Stomach (tissue), 8 donors: ENCODE measurements at regions not wholly inside any gene's neighbourhood (a gene's known extent, or its start where the extent isn't known, plus 50 kb on each side); places are given as distances from the start of the nearest gene placed in this dataset.

Experiments used
- DNase-seq, 2 donors: peaks; one replicate each; pipeline versions ENCODE4 v3.0.0 to v3.0.0-alpha.2; 2013 to 2019
- H3K27ac ChIP-seq, 5 donors: fragments of 200-600 bp in 4 of 5; sonication (generic) in 4 of 5; one replicate each; pipeline ENCODE4 v1.5.1; 2013 to 2019; ENCODE audit warnings: mild to moderate bottlenecking in 1 of 5, moderate library complexity in 1 of 5
- H3K27me3 ChIP-seq, 3 donors: fragments of 200-600 bp; sonication (generic); one replicate each; pipeline ENCODE4 v1.5.1; 2017 to 2019; ENCODE audit warnings: mixed run types in 1 of 3
- H3K36me3 ChIP-seq, 4 donors: fragments of 200-600 bp; sonication (generic); 1 replicate in 3 of 4; 2 replicates in 1 of 4; pipeline ENCODE4 v1.5.1; 2016 to 2019
- H3K4me1 ChIP-seq, 4 donors: fragments of 200-600 bp; sonication (generic); one replicate each; pipeline ENCODE4 v1.5.1; 2016 to 2019
- H3K4me3 ChIP-seq, 4 donors: fragments of 200-600 bp; sonication (generic) in 3 of 4; one replicate each; pipeline ENCODE4 v1.5.1; 2016 to 2019; ENCODE audit warnings: mild to moderate bottlenecking in 1 of 4
- H3K9me3 ChIP-seq, 4 donors: fragments of 200-600 bp; sonication (generic); one replicate each; pipeline ENCODE4 v1.5.1; 2016 to 2019
- EP300 ChIP-seq: sonication (generic); formaldehyde crosslinking; IDR thresholded peaks from one replicate; pipeline ENCODE4 v1.6.1; 2017; ENCODE audit warnings: antibody characterized with exemption
- POLR2A ChIP-seq, 4 donors: fragments of 450-650 bp; IDR thresholded peaks; one replicate each; pipeline ENCODE4 v1.6.1; 2016; ENCODE audit warnings: antibody characterized with exemption in 4 of 4, control low read depth in 2 of 4, mild to moderate bottlenecking in 1 of 4, moderate library complexity in 1 of 4
- POLR2AphosphoS5 ChIP-seq, 3 donors: sonication (generic); formaldehyde crosslinking; IDR thresholded peaks; one replicate each; pipeline ENCODE4 v1.6.1; 2016; ENCODE audit warnings: antibody characterized with exemption in 3 of 3
- WGBS, 5 donors: extraction: QIAGEN DNeasy Blood & Tissue Kit in 3 of 5; methylation state at CpG; one replicate each; pipeline versions ENCODE4 v1.1.5 to v1.1.7; 2013 to 2018; 5-methylcytosine and 5-hydroxymethylcytosine counted together
- intact Hi-C: fragments of 100-400 bp; cut with DNase I; formaldehyde crosslinking; loops from one replicate; pipeline ENCODE4 v1.15.1; 2023; ENCODE audit warnings: low total_unique reads
- TF ChIP-seq, protein P1 (sequence below), 7 experiments: fragments of 450-650 bp in 4 of 7; fragments of 200-600 bp in 3 of 7; sonication (generic) in 3 of 7; IDR thresholded peaks; one replicate each; pipeline ENCODE4 v1.5.1; 2016 to 2019; ENCODE audit warnings: antibody characterized with exemption in 7 of 7, control low read depth in 2 of 7, mild to moderate bottlenecking in 1 of 7
- donor health status: healthy with polysubstance abuse.
- donor health status: Bipolar disorder and iron deficiency.
- donor health status: healthy.

DNA sequence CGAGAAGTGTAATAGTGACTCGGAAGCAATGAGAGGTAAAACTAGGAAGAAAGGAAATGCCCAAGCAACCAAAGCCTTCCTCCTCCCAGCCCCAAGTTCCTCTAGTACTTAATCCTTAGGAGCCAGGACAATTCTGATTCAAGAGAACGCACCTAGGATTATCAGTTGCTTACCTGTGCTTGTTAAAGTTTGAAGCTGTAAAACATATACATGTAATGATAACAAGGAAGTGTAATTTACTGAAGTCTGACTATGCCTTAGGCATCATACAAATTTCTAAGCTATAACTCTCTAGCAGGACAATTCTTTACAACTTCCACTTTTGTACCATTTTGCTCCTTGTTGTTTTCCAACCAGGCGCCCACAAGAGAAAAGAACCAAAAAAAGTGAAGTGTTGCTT, 92.8 kb upstream of the OSBPL8 start:
- Histone ChIP-seq H3K27ac (no peak overlapping the region), H3K4me3 (no peak overlapping the region), H3K9me3 (peaks cover 0 to under 1% (median under 1%) of the 10 kb centered on the region in 4 donors), H3K4me1 (no peaks in the 10 kb centered on the region), H3K27me3 (no peaks in the 10 kb centered on the region), H3K36me3 (no peaks in the 10 kb centered on the region)
- intact Hi-C loops, result no loop called here
- DNase-seq, result no peak
- no peak for TF ChIP-seq EP300
- no peak for TF ChIP-seq POLR2AphosphoS5 (IDR thresholded peaks at IDR 0.05)
- TF ChIP-seq, protein P1, sequence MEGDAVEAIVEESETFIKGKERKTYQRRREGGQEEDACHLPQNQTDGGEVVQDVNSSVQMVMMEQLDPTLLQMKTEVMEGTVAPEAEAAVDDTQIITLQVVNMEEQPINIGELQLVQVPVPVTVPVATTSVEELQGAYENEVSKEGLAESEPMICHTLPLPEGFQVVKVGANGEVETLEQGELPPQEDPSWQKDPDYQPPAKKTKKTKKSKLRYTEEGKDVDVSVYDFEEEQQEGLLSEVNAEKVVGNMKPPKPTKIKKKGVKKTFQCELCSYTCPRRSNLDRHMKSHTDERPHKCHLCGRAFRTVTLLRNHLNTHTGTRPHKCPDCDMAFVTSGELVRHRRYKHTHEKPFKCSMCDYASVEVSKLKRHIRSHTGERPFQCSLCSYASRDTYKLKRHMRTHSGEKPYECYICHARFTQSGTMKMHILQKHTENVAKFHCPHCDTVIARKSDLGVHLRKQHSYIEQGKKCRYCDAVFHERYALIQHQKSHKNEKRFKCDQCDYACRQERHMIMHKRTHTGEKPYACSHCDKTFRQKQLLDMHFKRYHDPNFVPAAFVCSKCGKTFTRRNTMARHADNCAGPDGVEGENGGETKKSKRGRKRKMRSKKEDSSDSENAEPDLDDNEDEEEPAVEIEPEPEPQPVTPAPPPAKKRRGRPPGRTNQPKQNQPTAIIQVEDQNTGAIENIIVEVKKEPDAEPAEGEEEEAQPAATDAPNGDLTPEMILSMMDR (IDR thresholded peaks at IDR 0.05), result no peak
- TF ChIP-seq POLR2A (IDR thresholded peaks at IDR 0.05), result no peak
- WGBS, 5 donors, result 63 to 80% (median 74%) methylated on average over 4 of the region's 4 CpGs

DNA sequence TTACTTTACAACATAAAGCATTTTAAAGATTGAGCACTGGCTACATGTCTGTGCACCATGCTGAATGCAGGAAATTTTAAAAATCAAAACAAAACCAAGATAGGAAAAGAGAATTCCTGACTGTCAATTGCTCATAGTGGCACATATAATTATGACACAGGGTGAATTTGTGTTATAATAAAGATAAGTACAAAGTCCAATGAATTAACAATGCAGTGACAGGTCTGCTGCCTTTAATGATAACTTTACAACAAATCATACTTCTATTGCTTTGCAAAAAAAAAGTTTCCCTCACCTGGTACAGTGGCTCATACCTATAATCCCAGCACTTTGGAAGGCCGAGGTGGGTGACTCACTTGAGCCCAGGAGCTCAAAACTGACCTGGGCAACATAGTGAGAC, 93.8 kb upstream of the OSBPL8 start:
- no peaks in the 10 kb centered on the region for H3K4me1 ChIP-seq
- intact Hi-C loops, result no loop called here
- peaks cover 0 to 7% (median 3%) of the 10 kb centered on the region in 4 donors for H3K9me3 ChIP-seq
- no peaks in the 10 kb centered on the region for H3K36me3 ChIP-seq
- H3K4me3 ChIP-seq, result no peak overlapping the region
- TF ChIP-seq EP300 (no peak), POLR2A (IDR thresholded peaks at IDR 0.05) (no peak), POLR2AphosphoS5 (IDR thresholded peaks at IDR 0.05) (no peak)
- TF ChIP-seq, protein P1 (IDR thresholded peaks at IDR 0.05), result no peak
- DNase-seq, result no peak
- no peaks in the 10 kb centered on the region for H3K27me3 ChIP-seq
- no peak overlapping the region for H3K27ac ChIP-seq
- 79 to 94% (median 82%) methylated on average over 1 of the region's 1 CpG for WGBS, 5 donors

DNA sequence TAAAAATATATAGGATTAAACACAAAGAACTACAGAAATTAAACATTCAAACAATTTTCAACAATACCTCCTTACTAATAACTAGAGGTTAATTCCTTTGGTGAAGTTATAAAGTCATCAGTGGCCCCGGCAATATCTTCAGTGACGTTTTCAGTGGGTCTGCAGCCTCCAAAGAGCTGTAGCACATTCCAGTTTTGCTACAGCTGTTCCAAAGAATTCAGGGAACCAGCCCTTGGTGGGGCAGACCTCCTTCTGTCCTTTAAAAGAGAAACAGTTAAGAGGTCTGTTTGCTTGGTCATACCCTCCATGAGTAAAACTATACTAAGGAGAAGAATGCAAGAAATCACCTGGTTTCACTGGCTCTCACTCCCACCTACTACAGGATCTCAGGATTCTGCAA, 99.2 kb upstream of the ZDHHC17 start:
- no peak for DNase-seq
- TF ChIP-seq EP300 (no peak), POLR2AphosphoS5 (IDR thresholded peaks at IDR 0.05) (no peak), POLR2A (IDR thresholded peaks at IDR 0.05) (no peak)
- TF ChIP-seq, protein P1 (IDR thresholded peaks at IDR 0.05), result no peak
- H3K27me3 ChIP-seq, result no peaks in the 10 kb centered on the region
- no peaks in the 10 kb centered on the region for H3K36me3 ChIP-seq
- intact Hi-C loops, result no loop called here
- H3K27ac ChIP-seq, result no peak overlapping the region
- H3K4me3 ChIP-seq, result no peak overlapping the region
- H3K4me1 ChIP-seq, result peaks cover 0 to 7% (median 0%) of the 10 kb centered on the region in 4 donors
- no peaks in the 10 kb centered on the region for H3K9me3 ChIP-seq
- 69 to 79% (median 75%) methylated on average over 2 of the region's 2 CpGs for WGBS, 5 donors

DNA sequence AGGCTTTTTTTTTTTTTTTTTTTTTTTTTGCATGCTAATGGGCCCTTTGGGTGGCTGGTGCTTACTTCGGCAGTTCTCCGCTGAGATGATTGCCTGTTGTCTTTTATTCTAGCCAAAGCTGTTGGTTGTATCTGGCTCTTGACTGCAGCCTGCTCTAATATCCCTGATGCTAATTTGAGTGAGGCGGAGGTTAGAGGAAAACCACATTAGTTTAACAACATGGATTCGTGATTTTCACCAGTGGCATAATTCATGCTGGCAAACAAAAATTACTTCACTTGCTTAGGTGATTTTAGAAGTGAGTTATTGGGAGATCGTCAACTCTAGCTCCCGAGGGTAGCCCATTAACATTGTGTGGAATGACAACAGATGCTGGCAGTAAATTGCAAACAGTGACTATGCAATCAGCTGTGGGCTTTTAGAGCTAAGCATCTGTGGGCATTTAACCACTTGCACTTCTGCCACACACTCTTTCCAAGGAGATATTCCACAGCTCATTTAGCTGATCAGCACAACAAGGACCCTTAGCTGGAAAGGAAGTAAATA, 97.6 kb upstream of the ZDHHC17 start:
- Histone ChIP-seq H3K9me3 (no peaks in the 10 kb centered on the region), H3K36me3 (no peaks in the 10 kb centered on the region), H3K4me3 (no peak overlapping the region), H3K27me3 (no peaks in the 10 kb centered on the region), H3K4me1 (peaks cover 0 to 7% (median 0%) of the 10 kb centered on the region in 4 donors), H3K27ac (no peak overlapping the region)
- no peak for DNase-seq
- TF ChIP-seq POLR2A (IDR thresholded peaks at IDR 0.05) (no peak), POLR2AphosphoS5 (IDR thresholded peaks at IDR 0.05) (no peak), EP300 (no peak)
- TF ChIP-seq, protein P1 (IDR thresholded peaks at IDR 0.05), result no peak
- intact Hi-C loops, result no loop called here
- 41 to 63% (median 53%) methylated on average over 6 of the region's 6 CpGs for WGBS, 5 donors
